ENCODE measurements at regions not wholly inside any gene's neighbourhood (a gene's known extent, or its start where the extent isn't known, plus 50 kb on each side); places are given as distances from the start of the nearest gene placed in this dataset.

- no peak overlapping the region for H3K4me3 ChIP-seq
- no peaks in the 10 kb centered on the region for H3K4me1 ChIP-seq
- no peaks in the 10 kb centered on the region for H3K36me3 ChIP-seq
- no peaks in the 10 kb centered on the region for H3K27me3 ChIP-seq
- WGBS, 2 donors, result 67 to 78% methylated on average over 1 of the region's 1 CpG
- DNase-seq (no peak), ATAC-seq (ENCODE audit: low FRiP score in 2 of 2) (no peak)
- H3K9me3 ChIP-seq, result no peaks in the 10 kb centered on the region
- no peak for TF ChIP-seq CTCF (IDR thresholded peaks at IDR 0.05)
- TF ChIP-seq POLR2A (IDR thresholded peaks at IDR 0.05), result no peak
- no peak for TF ChIP-seq POLR2AphosphoS5 (IDR thresholded peaks at IDR 0.05)
- no peak for TF ChIP-seq EP300 (IDR thresholded peaks at IDR 0.05)
- no peak overlapping the region for H3K27ac ChIP-seq
These were observed 568.0 kb downstream of the ANXA1 start for GRCh38 chr9:73719660-73720059.

- H3K4me3 ChIP-seq, result no peak overlapping the region
- H3K9me3 ChIP-seq, result no peaks in the 10 kb centered on the region
- ATAC-seq (ENCODE audit: low FRiP score in 2 of 2) (no peak), DNase-seq (no peak)
- no peaks in the 10 kb centered on the region for H3K4me1 ChIP-seq
- TF ChIP-seq POLR2A (IDR thresholded peaks at IDR 0.05) (no peak), CTCF (IDR thresholded peaks at IDR 0.05) (no peak), POLR2AphosphoS5 (IDR thresholded peaks at IDR 0.05) (no peak)
- no peaks in the 10 kb centered on the region for H3K27me3 ChIP-seq
- no peak overlapping the region for H3K27ac ChIP-seq
- H3K36me3 ChIP-seq, result no peaks in the 10 kb centered on the region
- 71 to 77% methylated on average over 4 of the region's 4 CpGs for WGBS, 2 donors
These were observed 568.9 kb downstream of the ANXA1 start for GRCh38 chr9:73720601-73721000.

- Histone ChIP-seq H3K4me1 (no peaks in the 10 kb centered on the region), H3K4me3 (no peak overlapping the region), H3K9me3 (no peaks in the 10 kb centered on the region), H3K36me3 (no peaks in the 10 kb centered on the region), H3K27me3 (no peaks in the 10 kb centered on the region), H3K27ac (no peak overlapping the region)
- no peak for DNase-seq
- 67 to 70% methylated on average over 2 of the region's 2 CpGs for WGBS, 2 donors
- no peak for ATAC-seq (ENCODE audit: low FRiP score in 2 of 2)
- TF ChIP-seq POLR2A (IDR thresholded peaks at IDR 0.05) (no peak), CTCF (IDR thresholded peaks at IDR 0.05) (no peak), EP300 (IDR thresholded peaks at IDR 0.05) (no peak), POLR2AphosphoS5 (IDR thresholded peaks at IDR 0.05) (no peak)
These were observed 584.6 kb downstream of the ANXA1 start for GRCh38 chr9:73736270-73736669.

- no peak overlapping the region for H3K27ac ChIP-seq
- TF ChIP-seq CTCF (IDR thresholded peaks at IDR 0.05) (no peak), POLR2A (IDR thresholded peaks at IDR 0.05) (no peak)
- H3K4me3 ChIP-seq, result no peak overlapping the region
- 77 to 78% methylated on average over 3 of the region's 3 CpGs for WGBS, 2 donors
- ATAC-seq (ENCODE audit: low FRiP score in 2 of 2) (no peak), DNase-seq (no peak)
- no peaks in the 10 kb centered on the region for H3K36me3 ChIP-seq
- H3K4me1 ChIP-seq, result no peaks in the 10 kb centered on the region
- no peaks in the 10 kb centered on the region for H3K27me3 ChIP-seq
- no peaks in the 10 kb centered on the region for H3K9me3 ChIP-seq
These were observed 587.3 kb downstream of the ANXA1 start for GRCh38 chr9:73738741-73739530.

GRCh38 chr9:73741316-73741715 is 589.7 kb downstream of the ANXA1 start:
- TF ChIP-seq CTCF (IDR thresholded peaks at IDR 0.05) (no peak), EP300 (IDR thresholded peaks at IDR 0.05) (no peak), POLR2A (IDR thresholded peaks at IDR 0.05) (no peak), POLR2AphosphoS5 (IDR thresholded peaks at IDR 0.05) (no peak)
- Histone ChIP-seq H3K9me3 (no peaks in the 10 kb centered on the region), H3K4me1 (no peaks in the 10 kb centered on the region), H3K4me3 (no peak overlapping the region), H3K36me3 (no peaks in the 10 kb centered on the region), H3K27ac (no peak overlapping the region), H3K27me3 (no peaks in the 10 kb centered on the region)
- DNase-seq (no peak), ATAC-seq (ENCODE audit: low FRiP score in 2 of 2) (no peak)
- 36 to 53% methylated on average over 1 of the region's 1 CpG for WGBS, 2 donors

All from upper lobe of left lung (tissue), 6 donors.